ENCODE measurements at regions not wholly inside any gene's neighbourhood (a gene's known extent, or its start where the extent isn't known, plus 50 kb on each side); places are given as distances from the start of the nearest gene placed in this dataset.

DNA sequence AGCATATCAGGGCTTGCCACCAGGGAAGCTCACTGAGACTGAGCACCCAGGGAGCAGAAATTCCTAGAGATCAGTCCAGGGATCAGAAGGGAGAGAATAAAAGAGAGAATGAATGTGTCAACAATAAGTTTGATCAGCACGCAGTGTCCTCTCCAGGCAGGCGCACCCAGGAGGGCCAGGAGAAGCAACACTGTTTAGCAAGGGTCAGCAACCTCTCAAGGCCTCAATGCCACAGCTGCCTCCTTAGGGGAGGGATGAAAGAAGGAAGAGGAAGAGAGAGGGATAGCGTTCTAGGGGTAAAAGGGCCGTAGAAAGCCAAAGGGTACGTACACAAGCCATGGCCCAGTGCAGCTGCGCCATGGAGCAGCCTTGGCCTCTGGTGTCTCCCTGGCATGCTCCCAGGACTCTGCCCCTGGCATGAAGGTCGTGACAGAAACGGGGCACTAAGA is 399.8 kb downstream of the SHQ1 start:
- H3K36me3 ChIP-seq = no peaks in the 10 kb centered on the region
- no peaks in the 10 kb centered on the region for H3K9me3 ChIP-seq
- DNase-seq (no peak), ATAC-seq (no peak)
- no peaks in the 10 kb centered on the region for H3K27me3 ChIP-seq
- in situ Hi-C loops (cut with MboI; ENCODE audit: low sequenced_read_pairs in 4 of 4) = loop anchor here in 1 of 4 donors (10.0 kb wide), 1 partner anchor 376 kb away; no protein-coding TSS in a partner anchor
- H3K4me1 ChIP-seq = peaks cover 17 to 18% of the 10 kb centered on the region in 2 donors
- intact Hi-C loops (cut with DNase I; ENCODE audit: low total_unique reads) = loop anchor here (5.0 to 10.0 kb wide), 7 partner anchors 66 to 1176 kb away; partner anchors contain the start of genes PDZRN3 and PPP4R2
- no peak overlapping the region for H3K27ac ChIP-seq
- TF ChIP-seq, protein P1, sequence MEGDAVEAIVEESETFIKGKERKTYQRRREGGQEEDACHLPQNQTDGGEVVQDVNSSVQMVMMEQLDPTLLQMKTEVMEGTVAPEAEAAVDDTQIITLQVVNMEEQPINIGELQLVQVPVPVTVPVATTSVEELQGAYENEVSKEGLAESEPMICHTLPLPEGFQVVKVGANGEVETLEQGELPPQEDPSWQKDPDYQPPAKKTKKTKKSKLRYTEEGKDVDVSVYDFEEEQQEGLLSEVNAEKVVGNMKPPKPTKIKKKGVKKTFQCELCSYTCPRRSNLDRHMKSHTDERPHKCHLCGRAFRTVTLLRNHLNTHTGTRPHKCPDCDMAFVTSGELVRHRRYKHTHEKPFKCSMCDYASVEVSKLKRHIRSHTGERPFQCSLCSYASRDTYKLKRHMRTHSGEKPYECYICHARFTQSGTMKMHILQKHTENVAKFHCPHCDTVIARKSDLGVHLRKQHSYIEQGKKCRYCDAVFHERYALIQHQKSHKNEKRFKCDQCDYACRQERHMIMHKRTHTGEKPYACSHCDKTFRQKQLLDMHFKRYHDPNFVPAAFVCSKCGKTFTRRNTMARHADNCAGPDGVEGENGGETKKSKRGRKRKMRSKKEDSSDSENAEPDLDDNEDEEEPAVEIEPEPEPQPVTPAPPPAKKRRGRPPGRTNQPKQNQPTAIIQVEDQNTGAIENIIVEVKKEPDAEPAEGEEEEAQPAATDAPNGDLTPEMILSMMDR (IDR thresholded peaks at IDR 0.05 in 4 of 5, conservative IDR thresholded peaks at IDR 0.05 in 1 of 5) = no peak
- TF ChIP-seq POLR2A (IDR thresholded peaks at IDR 0.05) = no peak
- no peak overlapping the region for H3K4me3 ChIP-seq

DNA sequence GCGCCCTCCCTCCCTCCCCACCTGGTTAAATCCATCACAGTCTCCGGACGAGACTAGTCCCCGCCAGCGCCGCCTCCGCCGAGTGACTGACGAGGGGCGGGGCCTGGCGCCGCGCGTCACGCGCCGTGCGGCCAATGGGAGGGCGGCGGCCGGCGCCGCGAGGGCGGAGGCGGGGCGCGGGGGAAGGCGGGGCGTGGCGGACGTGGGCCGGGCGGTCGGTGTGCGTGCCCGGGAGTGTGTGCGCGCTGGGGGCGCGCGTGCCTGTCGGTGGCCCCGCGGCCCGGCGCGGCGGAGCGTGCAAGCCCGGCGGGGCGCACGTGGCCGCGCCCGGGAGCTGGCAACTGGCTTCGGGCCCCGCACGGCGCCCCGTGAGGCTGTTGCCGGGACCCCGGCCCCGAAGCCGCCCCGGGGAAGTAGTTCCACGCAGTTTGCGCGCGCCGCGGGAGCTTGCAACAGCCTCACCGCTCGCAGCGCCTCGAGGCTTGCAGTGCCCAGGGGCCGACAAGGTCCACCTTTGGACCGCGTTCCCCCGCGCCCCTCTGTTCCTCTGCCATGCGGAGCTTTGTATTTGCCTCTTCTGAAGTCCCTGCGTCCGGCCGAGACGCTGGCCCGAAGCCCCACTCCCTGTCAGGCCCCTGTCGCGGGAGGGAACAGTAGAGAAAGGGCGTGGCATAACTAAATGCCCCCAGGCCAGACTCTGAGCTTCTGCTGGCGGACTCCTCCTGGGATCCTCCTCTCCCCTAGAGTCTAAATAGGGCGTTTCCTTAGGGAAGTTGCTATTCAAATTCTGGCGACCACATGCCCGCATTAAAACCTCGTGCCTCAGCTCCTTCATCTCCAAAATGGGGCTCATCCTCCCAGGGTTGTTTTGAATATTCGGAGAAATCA is 400.9 kb downstream of the SHQ1 start:
- H3K27ac ChIP-seq = peak overlapping the region; percentile 83 to 92 (median 91)
- TF ChIP-seq, protein P1 (IDR thresholded peaks at IDR 0.05 in 4 of 5, conservative IDR thresholded peaks at IDR 0.05 in 1 of 5) = peak in 1 of 5 experiments; percentile 7
- peak; percentile 50 to 53 for TF ChIP-seq POLR2A (IDR thresholded peaks at IDR 0.05)
- peak; percentile 82 to 87 for DNase-seq
- H3K4me3 ChIP-seq = peak overlapping the region; percentile 74 to 89 (median 79)
- peak; percentile 91 to 92 for ATAC-seq
- H3K4me1 ChIP-seq = peaks cover 21 to 23% of the 10 kb centered on the region in 2 donors
- H3K9me3 ChIP-seq = no peaks in the 10 kb centered on the region
- in situ Hi-C loops (cut with MboI; ENCODE audit: low sequenced_read_pairs in 4 of 4) = loop anchor here in 1 of 4 donors (10.0 kb wide), 1 partner anchor 377 kb away; no protein-coding TSS in a partner anchor
- intact Hi-C loops (cut with DNase I; ENCODE audit: low total_unique reads) = loop anchor here (2.0 to 10.0 kb wide), 9 partner anchors 35 to 1177 kb away; partner anchors contain the start of genes PDZRN3 and PPP4R2
- no peaks in the 10 kb centered on the region for H3K36me3 ChIP-seq
- no peaks in the 10 kb centered on the region for H3K27me3 ChIP-seq

DNA sequence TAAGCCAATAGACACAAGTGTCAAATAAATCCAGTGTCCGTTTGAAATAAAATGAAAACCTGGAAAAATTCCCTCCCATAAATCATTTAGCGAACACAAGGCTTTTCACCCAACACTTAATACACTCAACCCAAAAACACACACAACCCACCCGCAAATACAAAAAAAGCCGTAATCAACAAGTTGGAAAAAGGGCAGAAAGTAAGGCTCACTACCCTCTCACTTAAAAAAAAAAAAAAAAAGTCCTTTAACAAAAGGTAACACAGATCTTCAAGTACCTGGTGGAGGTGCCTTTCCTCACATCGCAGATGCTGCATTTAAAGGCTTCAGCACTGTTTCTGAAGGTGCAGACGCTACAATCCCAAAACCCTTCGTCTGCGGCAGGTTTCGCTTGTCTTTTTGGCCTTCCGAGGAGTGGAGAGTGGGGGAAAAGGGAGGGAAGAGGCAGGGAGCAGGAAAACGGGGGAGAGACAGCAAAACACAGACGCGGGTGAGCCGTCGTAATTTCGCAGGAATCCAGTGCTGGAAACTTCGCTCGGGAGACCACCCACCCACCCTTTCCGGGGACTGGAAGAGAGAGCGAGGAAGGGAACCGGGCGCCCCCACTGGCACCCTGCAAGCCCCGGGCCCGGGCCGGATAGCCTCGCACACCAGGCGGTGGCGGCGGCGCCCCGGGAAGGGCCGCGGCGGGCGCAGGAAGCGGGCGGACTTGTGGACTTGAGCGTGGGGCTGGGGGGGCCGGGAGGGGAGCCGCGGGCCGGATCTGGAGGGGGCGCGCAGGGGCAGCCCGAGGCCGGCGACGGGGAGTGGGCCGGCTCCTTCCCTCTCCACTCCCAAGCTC is 401.8 kb downstream of the SHQ1 start, which contains the start of gene RYBP:
TSS of gene RYBP (minus strand) at position 404 of the 841 bp plus-strand sequence.
- in situ Hi-C loops (cut with MboI; ENCODE audit: low sequenced_read_pairs in 4 of 4) = loop anchor here in 1 of 4 donors (10.0 kb wide), 1 partner anchor 378 kb away; no protein-coding TSS in a partner anchor
- ATAC-seq (peak; percentile 52 to 60), DNase-seq (no peak)
- Histone ChIP-seq H3K4me1 (peaks cover 23 to 29% of the 10 kb centered on the region in 2 donors), H3K36me3 (no peaks in the 10 kb centered on the region), H3K27ac (peak within 1 kb of the TSS; percentile 83 to 92 (median 91)), H3K9me3 (no peaks in the 10 kb centered on the region), H3K27me3 (no peaks in the 10 kb centered on the region), H3K4me3 (peak within 1 kb of the TSS; percentile 74 to 89 (median 79))
- intact Hi-C loops (cut with DNase I; ENCODE audit: low total_unique reads) = loop anchor here (2.0 to 10.0 kb wide), 9 partner anchors 36 to 1178 kb away; partner anchors contain the start of genes PDZRN3 and PPP4R2
- no peak for TF ChIP-seq POLR2A (IDR thresholded peaks at IDR 0.05)
- TF ChIP-seq, protein P1 (IDR thresholded peaks at IDR 0.05 in 4 of 5, conservative IDR thresholded peaks at IDR 0.05 in 1 of 5) = peak in 1 of 5 experiments; percentile 18

DNA sequence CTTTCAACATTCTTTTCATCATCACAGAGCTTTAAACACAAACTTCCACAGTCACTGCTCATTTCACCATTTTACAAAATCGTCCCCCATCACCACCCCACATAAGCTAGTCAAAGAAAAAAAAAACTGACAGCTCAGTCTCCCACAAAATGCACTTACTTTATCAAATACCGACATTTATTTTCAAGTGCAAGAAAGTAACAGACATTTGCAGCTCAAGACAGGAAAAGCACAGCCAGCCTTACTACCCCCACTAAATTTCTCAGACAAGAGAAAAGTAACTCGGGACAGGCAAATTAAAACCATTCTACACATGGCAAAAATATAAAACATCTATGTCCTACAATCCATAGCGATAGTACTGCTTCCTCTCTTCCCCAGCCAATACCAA is 402.4 kb downstream of the SHQ1 start:
- no peak for DNase-seq
- in situ Hi-C loops (cut with MboI; ENCODE audit: low sequenced_read_pairs in 4 of 4) = loop anchor here in 1 of 4 donors (10.0 kb wide), 1 partner anchor 379 kb away; no protein-coding TSS in a partner anchor
- TF ChIP-seq POLR2A (IDR thresholded peaks at IDR 0.05) = no peak
- TF ChIP-seq, protein P1 (IDR thresholded peaks at IDR 0.05 in 4 of 5, conservative IDR thresholded peaks at IDR 0.05 in 1 of 5) = no peak
- intact Hi-C loops (cut with DNase I; ENCODE audit: low total_unique reads) = loop anchor here (2.0 to 10.0 kb wide), 9 partner anchors 37 to 1179 kb away; partner anchors contain the start of genes PDZRN3 and PPP4R2
- no peaks in the 10 kb centered on the region for H3K27me3 ChIP-seq
- no peaks in the 10 kb centered on the region for H3K9me3 ChIP-seq
- H3K4me1 ChIP-seq = peaks cover 23 to 32% of the 10 kb centered on the region in 2 donors
- H3K4me3 ChIP-seq = peak overlapping the region; percentile 74 to 89 (median 79)
- ATAC-seq = no peak
- H3K36me3 ChIP-seq = no peaks in the 10 kb centered on the region
- peak overlapping the region; percentile 83 to 92 (median 91) for H3K27ac ChIP-seq

Data from gastrocnemius medialis (tissue), 4 donors.